ENCODE measurements at regions not wholly inside any gene's neighbourhood (a gene's known extent, or its start where the extent isn't known, plus 50 kb on each side); places are given as distances from the start of the nearest gene placed in this dataset.

DNA sequence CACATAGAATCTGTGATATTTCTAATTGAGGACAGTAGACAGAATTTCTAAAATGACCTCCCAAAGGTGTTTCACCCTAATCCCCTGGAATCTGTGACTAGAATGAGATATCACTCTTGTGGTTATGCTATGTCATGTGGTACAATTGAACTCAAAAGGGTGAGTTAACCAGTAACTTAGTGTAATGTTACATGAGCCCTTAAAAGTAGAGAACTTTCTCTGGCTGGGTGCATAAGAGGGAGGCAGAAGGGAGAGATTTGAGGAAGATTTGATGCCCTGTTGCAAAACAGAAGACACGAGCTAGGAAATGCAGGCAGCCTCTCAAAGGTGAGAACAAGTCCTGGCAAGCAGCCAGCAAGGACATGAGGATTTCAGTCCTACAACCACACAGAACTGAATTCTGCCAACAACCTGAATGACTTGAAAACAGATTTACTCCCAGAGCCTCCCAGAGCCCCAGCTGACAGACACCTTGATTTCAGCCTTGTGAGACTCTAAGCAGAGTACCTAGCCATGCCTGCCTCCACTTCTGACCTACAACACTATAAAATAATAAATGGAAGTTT, 160.3 kb downstream of the MTHFS start:
- TF ChIP-seq, protein P1, sequence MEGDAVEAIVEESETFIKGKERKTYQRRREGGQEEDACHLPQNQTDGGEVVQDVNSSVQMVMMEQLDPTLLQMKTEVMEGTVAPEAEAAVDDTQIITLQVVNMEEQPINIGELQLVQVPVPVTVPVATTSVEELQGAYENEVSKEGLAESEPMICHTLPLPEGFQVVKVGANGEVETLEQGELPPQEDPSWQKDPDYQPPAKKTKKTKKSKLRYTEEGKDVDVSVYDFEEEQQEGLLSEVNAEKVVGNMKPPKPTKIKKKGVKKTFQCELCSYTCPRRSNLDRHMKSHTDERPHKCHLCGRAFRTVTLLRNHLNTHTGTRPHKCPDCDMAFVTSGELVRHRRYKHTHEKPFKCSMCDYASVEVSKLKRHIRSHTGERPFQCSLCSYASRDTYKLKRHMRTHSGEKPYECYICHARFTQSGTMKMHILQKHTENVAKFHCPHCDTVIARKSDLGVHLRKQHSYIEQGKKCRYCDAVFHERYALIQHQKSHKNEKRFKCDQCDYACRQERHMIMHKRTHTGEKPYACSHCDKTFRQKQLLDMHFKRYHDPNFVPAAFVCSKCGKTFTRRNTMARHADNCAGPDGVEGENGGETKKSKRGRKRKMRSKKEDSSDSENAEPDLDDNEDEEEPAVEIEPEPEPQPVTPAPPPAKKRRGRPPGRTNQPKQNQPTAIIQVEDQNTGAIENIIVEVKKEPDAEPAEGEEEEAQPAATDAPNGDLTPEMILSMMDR (IDR thresholded peaks at IDR 0.05 in 8 of 11, conservative IDR thresholded peaks at IDR 0.05 in 3 of 11): no peak
- TF ChIP-seq POLR2A (IDR thresholded peaks at IDR 0.05): no peak
